Activated CD8-positive, alpha-beta memory T cell treated with anti-CD3 and anti-CD28 coated beads, Interleukin-2, amount 10 ng/mL, durations not matched to agents 7 days and 5 days (primary cell): ENCODE measurements at regions not wholly inside any gene's neighbourhood (a gene's known extent, or its start where the extent isn't known, plus 50 kb on each side); places are given as distances from the start of the nearest gene placed in this dataset.
"Not testable (repeated sequence)": the region's sequence is repeated elsewhere in the genome, so short reads cannot be mapped to it uniquely, and the experiment has no call there.

ENCODE experiments used
- ATAC-seq: fragments of 150-1000 bp; cut with Tn5 transposase; one replicate; pipeline ENCODE4 v1.10.0; 2021; ENCODE audit warnings: moderate library complexity
- CTCF ChIA-PET: fragments of 350-600 bp; sonication (Branson Sonifier 250); formaldehyde crosslinking; loops from one replicate; lab custom pipeline; 2021; ENCODE audit warnings: antibody characterized with exemption; lab: Charles Lee
- DNase-seq: peaks from one replicate; pipeline ENCODE4 v3.0.0-alpha.2; 2020
- H3K27ac Mint-ChIP-seq: one replicate; pipeline ENCODE4 v1.8.0; 2021; ENCODE audit warnings: mild to moderate bottlenecking, mixed read lengths
- H3K27me3 Mint-ChIP-seq: one replicate; pipeline ENCODE4 v1.8.0; 2021; ENCODE audit warnings: mixed read lengths
- H3K36me3 Mint-ChIP-seq: one replicate; pipeline ENCODE4 v1.8.0; 2021; ENCODE audit warnings: mild to moderate bottlenecking, mixed read lengths
- H3K4me1 Mint-ChIP-seq: one replicate; pipeline ENCODE4 v1.8.0; 2021; ENCODE audit warnings: mixed read lengths
- H3K4me3 Mint-ChIP-seq: one replicate; pipeline ENCODE4 v1.8.0; 2021; ENCODE audit warnings: mild to moderate bottlenecking, moderate library complexity, mixed read lengths
- H3K9me3 Mint-ChIP-seq: one replicate; pipeline ENCODE4 v1.8.0; 2022; ENCODE audit warnings: low read depth, mixed read lengths

- ATAC-seq (no peak), DNase-seq (no peak)
- no peaks in the 10 kb centered on the region for H3K27me3 Mint-ChIP-seq
- no peak overlapping the region for H3K27ac Mint-ChIP-seq
- H3K4me3 Mint-ChIP-seq = no peak overlapping the region
- no peaks in the 10 kb centered on the region for H3K4me1 Mint-ChIP-seq
- H3K36me3 Mint-ChIP-seq = no peaks in the 10 kb centered on the region
- H3K9me3 Mint-ChIP-seq = no peaks in the 10 kb centered on the region
- CTCF ChIA-PET = no interaction called here
Observed at GRCh38 chr1:60662486-60663044, 419.8 kb upstream of the NFIA start.

GRCh38 chr1:60657926-60658325, 424.4 kb upstream of the NFIA start:
- CTCF ChIA-PET = no interaction called here
- ATAC-seq (no peak), DNase-seq (no peak)
- Mint-ChIP-seq H3K4me3 (no peak overlapping the region), H3K9me3 (no peaks in the 10 kb centered on the region), H3K4me1 (no peaks in the 10 kb centered on the region), H3K27ac (no peak overlapping the region), H3K36me3 (no peaks in the 10 kb centered on the region), H3K27me3 (no peaks in the 10 kb centered on the region)

DNA sequence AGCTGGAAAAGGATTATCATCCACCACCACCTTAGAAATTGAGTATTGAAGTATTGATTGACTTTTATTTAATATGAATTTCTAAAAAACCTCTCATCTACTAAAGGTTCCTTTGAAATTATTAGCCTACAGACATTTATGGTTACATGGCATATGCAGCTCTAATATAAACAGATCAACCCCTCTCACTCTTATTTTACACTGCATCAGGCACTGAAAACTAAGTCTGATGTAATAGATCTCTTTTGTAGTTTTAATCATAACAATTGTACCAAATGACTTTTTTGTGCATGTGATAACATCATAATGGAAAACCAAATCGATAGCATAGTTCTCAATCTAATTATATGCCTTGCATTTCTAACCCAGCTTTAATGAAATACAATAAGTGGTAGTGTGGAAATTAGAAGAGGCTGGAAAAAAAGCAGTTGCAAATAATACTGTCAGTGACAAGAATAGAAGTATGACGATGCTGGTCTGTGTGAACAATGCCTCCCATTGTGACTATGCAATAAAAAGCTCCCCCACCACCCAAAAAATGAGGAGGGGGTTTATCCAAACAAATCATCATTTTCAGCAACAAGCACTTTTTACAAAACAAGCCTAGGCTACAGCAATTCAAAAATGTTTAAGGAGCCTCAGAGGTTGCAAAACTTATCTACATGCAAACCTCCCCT, 426.5 kb upstream of the NFIA start:
- ATAC-seq = no peak
- DNase-seq = no peak
- Mint-ChIP-seq H3K27me3 (no peaks in the 10 kb centered on the region), H3K4me1 (no peaks in the 10 kb centered on the region), H3K9me3 (peaks cover 3% of the 10 kb centered on the region), H3K27ac (no peak overlapping the region), H3K4me3 (no peak overlapping the region), H3K36me3 (no peaks in the 10 kb centered on the region)
- CTCF ChIA-PET = no interaction called here

DNA sequence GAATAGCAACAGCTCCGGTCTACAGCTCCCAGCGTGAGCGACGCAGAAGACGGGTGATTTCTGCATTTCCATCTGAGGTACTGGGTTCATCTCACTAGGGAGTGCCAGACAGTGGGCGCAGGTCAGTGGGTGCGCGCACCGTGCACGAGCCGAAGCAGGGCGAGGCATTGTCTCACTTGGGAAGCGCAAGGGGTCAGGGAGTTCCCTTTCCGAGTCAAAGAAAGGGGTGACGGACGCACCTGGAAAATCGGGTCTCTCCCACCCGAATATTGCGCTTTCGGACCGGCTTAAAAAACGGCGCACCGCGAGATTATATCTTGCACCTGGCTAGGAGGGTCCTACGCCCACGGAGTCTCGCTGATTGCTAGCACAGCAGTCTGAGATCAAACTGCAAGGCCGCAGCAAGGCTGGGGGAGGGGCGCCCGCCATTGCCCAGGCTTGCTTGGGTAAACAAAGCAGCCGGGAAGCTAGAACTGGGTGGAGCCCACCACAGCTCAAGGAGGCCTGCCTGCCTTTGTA, 442.3 kb upstream of the NFIA start:
- H3K36me3 Mint-ChIP-seq, H3K9me3 Mint-ChIP-seq, H3K27me3 Mint-ChIP-seq, DNase-seq, ATAC-seq, H3K4me1 Mint-ChIP-seq, H3K27ac Mint-ChIP-seq, H3K4me3 Mint-ChIP-seq, CTCF ChIA-PET: not testable (repeated sequence)

- H3K4me3 Mint-ChIP-seq = no peak overlapping the region
- no peaks in the 10 kb centered on the region for H3K27me3 Mint-ChIP-seq
- ATAC-seq (no peak), DNase-seq (no peak)
- no peaks in the 10 kb centered on the region for H3K9me3 Mint-ChIP-seq
- H3K36me3 Mint-ChIP-seq = no peaks in the 10 kb centered on the region
- CTCF ChIA-PET = no interaction called here
- H3K4me1 Mint-ChIP-seq = no peaks in the 10 kb centered on the region
- H3K27ac Mint-ChIP-seq = no peak overlapping the region
Observed at GRCh38 chr1:60639287-60639686, 443.1 kb upstream of the NFIA start.

GRCh38 chr1:60637651-60638050, 444.7 kb upstream of the NFIA start:
- ATAC-seq (no peak), DNase-seq (no peak)
- Mint-ChIP-seq H3K9me3 (no peaks in the 10 kb centered on the region), H3K36me3 (no peaks in the 10 kb centered on the region), H3K4me3 (no peak overlapping the region), H3K4me1 (no peaks in the 10 kb centered on the region), H3K27ac (no peak overlapping the region), H3K27me3 (no peaks in the 10 kb centered on the region)
- CTCF ChIA-PET = no interaction called here

GRCh38 chr1:60636946-60637345, 445.4 kb upstream of the NFIA start:
- Mint-ChIP-seq H3K9me3 (no peaks in the 10 kb centered on the region), H3K36me3 (no peaks in the 10 kb centered on the region)

DNA sequence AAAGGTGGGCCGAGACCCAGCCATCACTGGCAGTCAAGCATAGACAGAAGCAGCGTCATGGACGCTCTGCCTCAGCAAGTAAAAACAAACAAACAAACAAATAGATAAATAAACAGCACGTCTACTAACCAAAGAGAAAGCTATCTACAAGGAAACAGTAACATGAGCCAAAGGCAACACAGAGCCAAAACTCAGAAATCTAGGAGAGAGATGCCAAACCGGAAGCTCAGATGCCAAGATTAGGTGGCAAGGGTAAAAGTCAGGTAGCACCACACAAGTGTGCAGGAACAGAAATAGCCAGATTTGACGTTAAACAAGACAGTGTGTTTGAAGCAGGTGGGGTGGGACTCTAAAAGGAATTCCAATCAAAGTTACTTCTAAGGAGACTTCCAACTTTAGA, 448.3 kb upstream of the NFIA start:
- Mint-ChIP-seq H3K36me3 (no peaks in the 10 kb centered on the region), H3K27ac (no peak overlapping the region), H3K4me3 (no peak overlapping the region), H3K9me3 (no peaks in the 10 kb centered on the region), H3K27me3 (no peaks in the 10 kb centered on the region), H3K4me1 (no peaks in the 10 kb centered on the region)
- no peak for ATAC-seq
- DNase-seq = no peak
- CTCF ChIA-PET = no interaction called here

More at GRCh38 chr1:60636946-60637345, 445.4 kb upstream of the NFIA start:
- Mint-ChIP-seq H3K4me1 (no peaks in the 10 kb centered on the region), H3K27ac (no peak overlapping the region), H3K27me3 (no peaks in the 10 kb centered on the region), H3K4me3 (no peak overlapping the region)
- DNase-seq (no peak), ATAC-seq (no peak)
- CTCF ChIA-PET = no interaction called here

GRCh38 chr1:60622486-60622885, 459.9 kb upstream of the NFIA start:
- H3K27ac Mint-ChIP-seq = no peak overlapping the region
- no peak overlapping the region for H3K4me3 Mint-ChIP-seq
- H3K27me3 Mint-ChIP-seq = peaks cover 2% of the 10 kb centered on the region
- ATAC-seq (no peak), DNase-seq (no peak)
- no peaks in the 10 kb centered on the region for H3K9me3 Mint-ChIP-seq
- H3K36me3 Mint-ChIP-seq = no peaks in the 10 kb centered on the region
- CTCF ChIA-PET = no interaction called here
- no peaks in the 10 kb centered on the region for H3K4me1 Mint-ChIP-seq

- Mint-ChIP-seq H3K27ac (no peak overlapping the region), H3K27me3 (peaks cover 2% of the 10 kb centered on the region), H3K4me1 (no peaks in the 10 kb centered on the region), H3K36me3 (no peaks in the 10 kb centered on the region), H3K9me3 (no peaks in the 10 kb centered on the region), H3K4me3 (no peak overlapping the region)
- DNase-seq = no peak
- no peak for ATAC-seq
- CTCF ChIA-PET = no interaction called here
Observed at GRCh38 chr1:60621368-60621851, 461.0 kb upstream of the NFIA start.

- H3K36me3 Mint-ChIP-seq = no peaks in the 10 kb centered on the region
- no peak overlapping the region for H3K4me3 Mint-ChIP-seq
- CTCF ChIA-PET = no interaction called here
- no peak overlapping the region for H3K27ac Mint-ChIP-seq
- ATAC-seq = no peak
- no peaks in the 10 kb centered on the region for H3K4me1 Mint-ChIP-seq
- H3K27me3 Mint-ChIP-seq = peaks cover 2% of the 10 kb centered on the region
- no peaks in the 10 kb centered on the region for H3K9me3 Mint-ChIP-seq
- no peak for DNase-seq
Observed at GRCh38 chr1:60620087-60620486, 462.3 kb upstream of the NFIA start.

GRCh38 chr1:60619581-60619980, 462.8 kb upstream of the NFIA start:
- H3K4me3 Mint-ChIP-seq = no peak overlapping the region
- peaks cover 2% of the 10 kb centered on the region for H3K27me3 Mint-ChIP-seq
- H3K4me1 Mint-ChIP-seq = no peaks in the 10 kb centered on the region
- CTCF ChIA-PET = no interaction called here
- DNase-seq = no peak
- ATAC-seq = no peak
- no peak overlapping the region for H3K27ac Mint-ChIP-seq
- H3K9me3 Mint-ChIP-seq = no peaks in the 10 kb centered on the region
- no peaks in the 10 kb centered on the region for H3K36me3 Mint-ChIP-seq

- CTCF ChIA-PET = no interaction called here
- no peaks in the 10 kb centered on the region for H3K36me3 Mint-ChIP-seq
- DNase-seq (no peak), ATAC-seq (no peak)
- H3K4me3 Mint-ChIP-seq = no peak overlapping the region
- H3K9me3 Mint-ChIP-seq = no peaks in the 10 kb centered on the region
- H3K4me1 Mint-ChIP-seq = no peaks in the 10 kb centered on the region
- H3K27me3 Mint-ChIP-seq = no peaks in the 10 kb centered on the region
- H3K27ac Mint-ChIP-seq = no peak overlapping the region
Observed at GRCh38 chr1:60615666-60616065, 466.7 kb upstream of the NFIA start.

- ATAC-seq (no peak), DNase-seq (no peak)
- Mint-ChIP-seq H3K4me3 (no peak overlapping the region), H3K9me3 (no peaks in the 10 kb centered on the region), H3K27me3 (no peaks in the 10 kb centered on the region), H3K36me3 (no peaks in the 10 kb centered on the region), H3K4me1 (no peaks in the 10 kb centered on the region), H3K27ac (no peak overlapping the region)
- CTCF ChIA-PET = no interaction called here
Observed at GRCh38 chr1:60612790-60613189, 469.6 kb upstream of the NFIA start.
